Mucosa of gallbladder (tissue), 1 donor: ENCODE measurements at regions not wholly inside any gene's neighbourhood (a gene's known extent, or its start where the extent isn't known, plus 50 kb on each side); places are given as distances from the start of the nearest gene placed in this dataset.
"Not testable (repeated sequence)": the region's sequence is repeated elsewhere in the genome, so short reads cannot be mapped to it uniquely, and the experiment has no call there.

Experiments used
- DNase-seq: peaks from one replicate; pipeline ENCODE4 v3.0.0-alpha.2; 2020; ENCODE audit warnings: low spot score
- donor health status: DM: no; HTN: no; CAD: no.

DNA sequence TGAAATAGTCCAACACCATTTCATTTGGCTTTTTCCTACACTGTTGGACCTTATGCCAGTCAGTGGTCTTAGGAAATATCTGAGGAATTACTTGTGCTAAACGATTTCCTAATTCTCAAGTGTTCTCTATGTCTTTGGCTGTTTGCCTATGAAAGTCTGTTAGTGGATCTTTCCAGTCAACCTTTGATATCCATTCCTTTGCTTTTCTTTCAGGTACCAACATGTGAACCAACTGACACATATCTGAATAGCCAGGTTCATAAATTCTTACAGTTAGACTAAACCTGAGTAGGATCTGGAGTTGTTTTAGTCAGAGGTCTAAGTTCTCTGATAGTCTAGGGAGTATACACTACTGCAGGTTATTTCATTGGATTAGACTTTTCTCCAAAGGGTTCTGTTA, 343.5 kb upstream of the LRRC3B start:
- no peak for DNase-seq

DNA sequence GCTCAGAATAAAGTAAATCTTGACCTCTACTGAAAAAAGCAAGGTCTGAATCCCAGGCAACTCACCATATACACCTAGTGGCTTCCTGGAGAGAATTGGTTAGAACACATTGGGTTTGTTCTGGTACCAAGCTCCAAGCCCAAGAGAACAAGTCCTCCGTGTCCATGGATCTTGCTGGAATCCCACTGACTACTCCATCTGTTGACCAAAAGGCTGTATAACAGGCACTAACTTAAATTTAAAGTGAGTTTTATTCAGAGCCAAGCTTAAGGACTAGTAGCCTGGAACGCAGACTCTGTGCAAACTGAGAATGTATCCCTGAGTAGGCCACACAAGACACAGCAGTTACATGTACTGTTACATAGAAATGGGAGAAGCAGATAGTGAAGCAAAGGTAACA, 342.1 kb upstream of the LRRC3B start:
- no peak for DNase-seq

DNA sequence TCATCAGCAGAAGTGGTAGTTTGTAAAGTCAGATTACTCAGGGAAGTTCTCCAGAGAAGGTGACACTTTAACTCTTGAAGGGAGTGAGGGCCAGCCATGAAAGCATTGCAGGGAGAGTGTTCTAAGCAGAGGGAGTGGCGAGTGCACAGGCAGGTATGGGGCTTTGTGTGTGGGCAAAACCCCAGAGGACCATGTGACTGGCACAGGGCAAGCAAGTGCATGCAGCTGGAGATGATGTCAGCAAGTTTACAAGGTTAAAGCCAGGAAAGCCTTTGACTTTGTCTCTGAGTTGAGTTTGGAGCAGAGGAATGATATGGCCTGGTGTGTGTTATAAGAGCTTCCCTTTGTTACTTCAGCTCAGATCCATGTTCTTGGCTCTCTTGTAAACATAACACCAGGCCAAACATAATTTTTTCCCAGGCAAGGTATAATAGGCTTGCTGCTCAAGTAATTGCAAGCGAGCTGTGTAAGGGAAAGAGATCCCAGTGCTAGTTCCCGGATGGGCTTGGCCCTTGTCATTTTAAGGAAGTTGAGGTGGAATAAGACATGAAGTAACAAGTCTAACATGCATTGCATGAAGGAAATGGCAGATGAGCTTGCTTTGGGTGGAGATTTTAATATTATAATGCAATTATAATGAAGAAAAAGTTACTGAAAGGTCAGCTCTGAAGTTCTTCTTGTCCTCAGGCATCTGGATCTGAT, 341.1 kb upstream of the LRRC3B start:
- DNase-seq = peak; percentile 47

DNA sequence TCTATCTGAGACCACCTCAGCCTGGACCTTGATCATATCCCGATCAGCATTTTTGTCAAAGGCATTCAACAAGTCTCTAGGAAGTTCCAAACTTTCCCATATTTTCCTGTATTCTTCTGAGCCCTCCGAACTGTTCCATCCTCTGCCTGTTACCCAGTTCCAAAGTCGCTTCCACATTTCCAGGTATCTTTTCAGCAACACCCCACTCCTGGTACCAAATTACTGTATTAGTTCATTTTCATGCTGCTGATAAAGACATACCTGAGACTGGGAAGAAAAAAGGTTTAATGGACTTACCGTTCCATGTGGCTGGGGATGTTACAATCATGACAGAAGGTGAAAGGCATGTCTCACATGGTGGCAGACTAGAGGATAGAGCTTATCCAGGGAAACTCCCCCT, 338.1 kb upstream of the LRRC3B start:
- DNase-seq = not testable (repeated sequence)

DNA sequence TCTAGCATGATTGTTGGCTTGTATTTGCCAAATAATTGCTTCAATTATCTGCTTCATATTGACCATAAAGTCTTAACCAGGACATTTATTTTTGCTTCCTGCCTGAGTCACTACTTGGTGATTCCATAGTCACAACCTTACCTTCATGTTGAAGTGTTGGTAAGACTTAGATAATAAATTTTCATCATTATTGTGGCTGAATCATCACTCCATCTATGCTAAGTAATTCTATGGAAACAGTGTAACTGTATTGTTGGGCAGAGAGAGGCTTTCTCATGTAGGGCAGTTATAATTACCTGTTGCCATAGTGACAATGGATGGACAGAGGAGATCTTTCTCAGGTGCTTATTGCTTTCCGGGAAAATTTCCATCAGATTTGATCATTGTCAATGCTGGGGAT, 330.7 kb upstream of the LRRC3B start:
- DNase-seq = no peak

DNA sequence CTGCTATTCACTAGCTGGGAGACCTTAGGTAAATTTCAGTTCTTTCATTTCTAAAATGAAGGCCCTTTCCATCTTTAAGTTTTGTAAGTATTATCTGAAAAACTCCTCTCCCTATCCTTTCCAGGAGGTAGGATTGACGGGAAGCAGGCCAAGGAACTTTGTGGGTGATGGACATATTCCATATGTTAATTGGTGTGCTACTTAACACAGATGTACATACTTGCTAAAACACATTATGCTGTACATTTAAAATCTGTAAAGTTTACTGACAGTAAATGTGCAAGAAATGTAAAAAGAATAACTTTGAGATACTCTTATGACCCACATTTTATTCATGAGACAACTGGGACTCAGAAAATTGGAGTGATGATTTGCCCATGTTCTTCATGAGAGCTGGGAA, 329.8 kb upstream of the LRRC3B start:
- DNase-seq = no peak

DNA sequence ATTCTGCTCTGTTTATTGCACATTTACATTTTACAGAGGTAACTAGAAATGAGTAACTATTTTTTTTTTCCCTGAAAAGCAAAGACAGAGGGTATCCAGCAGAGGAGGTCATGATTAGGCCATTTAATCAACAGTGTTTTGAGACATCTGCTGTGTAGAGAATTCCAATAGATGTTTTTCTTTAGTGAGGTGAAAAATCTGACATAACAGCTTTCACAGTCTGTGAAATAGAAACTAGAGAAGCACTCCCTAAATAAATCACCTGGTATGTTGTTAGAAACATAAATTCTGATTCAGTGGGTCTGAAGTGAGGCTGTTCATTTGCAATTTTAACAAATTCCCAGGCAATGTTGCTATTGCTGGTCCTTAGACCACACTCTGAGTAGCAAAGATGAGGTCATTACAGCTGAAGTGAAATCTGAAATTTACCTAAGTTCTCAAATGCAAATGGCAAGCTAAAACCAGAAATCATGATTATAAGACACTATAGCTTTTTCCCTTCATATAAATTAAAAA, 329.2 kb upstream of the LRRC3B start:
- no peak for DNase-seq

DNA sequence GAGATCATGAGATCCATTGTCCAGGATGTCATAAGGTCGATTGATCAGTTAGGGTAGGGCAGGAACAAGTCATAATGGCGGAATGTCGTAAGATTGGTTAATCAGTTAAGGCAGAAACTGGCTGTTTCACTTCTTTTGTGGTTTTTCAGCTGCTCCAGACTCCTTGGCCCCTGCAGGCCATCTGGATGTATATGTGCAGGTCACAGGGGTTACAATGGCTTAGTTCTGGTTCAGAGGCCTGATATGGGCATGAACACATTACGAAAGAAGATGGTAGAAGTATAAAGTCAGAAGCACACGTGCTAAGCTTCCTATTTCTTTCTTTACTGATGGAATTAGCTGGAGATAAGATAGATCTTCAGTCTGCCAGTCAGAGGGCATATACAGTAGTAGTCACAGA, 315.4 kb upstream of the LRRC3B start:
- DNase-seq = no peak

DNA sequence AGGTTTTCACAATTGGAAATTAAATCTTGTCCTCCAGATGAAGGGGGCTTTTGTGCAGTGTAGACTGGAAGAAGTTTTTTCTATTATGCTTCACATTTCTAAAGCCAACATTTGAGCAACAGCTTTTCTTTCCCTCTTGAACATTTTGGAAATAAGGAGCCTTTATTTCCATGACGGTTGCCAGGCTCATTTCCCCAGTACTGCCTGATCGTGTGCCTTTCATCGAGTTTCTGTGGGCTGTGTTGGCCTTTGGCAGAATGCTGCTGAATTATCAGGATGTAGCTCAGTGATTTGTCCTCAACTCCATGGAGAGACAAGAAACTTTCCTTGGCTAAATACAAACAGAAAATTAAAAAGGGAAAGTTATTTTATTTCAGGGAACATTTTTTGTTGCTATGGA, 314.8 kb upstream of the LRRC3B start:
- no peak for DNase-seq

DNA sequence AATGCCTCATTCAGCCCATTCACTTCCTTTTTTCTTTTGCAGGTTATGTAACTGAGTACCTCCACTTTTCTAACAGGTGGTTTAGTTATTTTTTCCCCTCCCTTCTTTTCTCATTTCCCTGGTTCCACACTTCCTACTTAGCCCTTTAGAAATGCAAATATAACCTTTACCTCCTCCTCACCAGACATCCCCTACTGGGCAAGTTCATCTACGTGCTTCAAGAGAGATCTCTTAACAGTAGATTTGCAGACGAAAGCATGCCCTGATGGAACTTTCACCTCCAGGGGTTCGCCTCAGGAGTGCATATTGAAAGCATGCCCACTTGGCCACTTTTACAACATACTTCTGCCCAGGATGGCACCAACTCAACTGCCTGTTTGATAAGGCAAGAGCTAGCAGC, 314.1 kb upstream of the LRRC3B start:
- DNase-seq = no peak

DNA sequence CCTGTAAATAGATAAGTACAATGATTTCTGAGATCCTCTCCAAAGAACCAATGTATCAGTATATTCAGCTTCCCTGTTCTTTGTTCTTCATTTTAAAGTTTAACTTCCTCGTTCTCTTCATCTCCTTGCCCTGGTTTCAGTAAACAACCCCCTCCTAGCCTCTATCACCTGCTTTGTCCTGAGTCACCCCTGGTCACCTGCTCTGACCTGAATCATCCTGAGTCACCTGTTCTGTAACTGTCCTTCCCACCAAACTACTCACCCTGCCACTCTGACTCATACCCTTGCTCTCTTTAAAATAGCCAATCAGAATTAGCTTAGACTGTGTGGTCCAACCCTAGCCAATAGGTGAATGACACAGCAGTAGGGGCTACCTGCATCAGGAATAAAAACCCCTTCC, 313.0 kb upstream of the LRRC3B start:
- DNase-seq = not testable (repeated sequence)

DNA sequence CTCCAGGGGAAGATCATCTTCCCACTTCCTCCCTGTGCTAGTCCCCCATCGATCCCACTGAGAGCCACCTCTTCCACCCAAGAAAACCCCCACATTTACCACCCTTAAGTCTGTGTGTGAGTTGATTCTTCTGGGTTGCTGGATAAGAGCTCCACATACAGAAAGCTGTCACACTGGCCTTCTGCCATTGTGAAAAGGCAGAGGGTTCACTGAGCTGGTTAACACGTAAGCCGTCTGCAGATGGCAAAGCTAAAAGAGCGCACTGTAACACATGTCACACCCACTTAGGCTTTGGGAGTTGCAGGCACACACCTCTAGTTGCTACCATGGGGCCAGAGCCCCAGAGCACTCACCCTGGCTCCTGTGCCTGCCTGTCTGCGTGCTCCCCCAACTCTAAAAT, 309.8 kb upstream of the LRRC3B start:
- no peak for DNase-seq

DNA sequence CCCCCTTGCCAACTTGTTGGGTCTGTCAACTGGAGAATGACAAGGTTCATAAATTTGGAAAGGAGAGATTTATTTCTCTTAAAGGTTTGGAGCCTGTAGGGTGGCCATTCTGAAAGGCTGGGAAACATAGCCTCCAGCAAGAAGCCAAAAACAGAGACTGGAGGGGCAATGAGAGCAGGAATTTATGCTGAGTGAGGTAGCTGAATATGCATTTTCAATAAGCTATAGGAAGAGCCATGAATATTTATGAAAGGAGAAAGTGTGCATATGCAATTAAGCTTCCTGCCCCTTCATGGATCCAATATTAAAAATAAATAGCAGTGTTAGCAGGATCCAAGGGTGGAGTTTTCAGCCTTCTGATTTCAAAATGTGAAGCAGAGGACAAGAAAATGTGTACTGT, 306.1 kb upstream of the LRRC3B start:
- no peak for DNase-seq

DNA sequence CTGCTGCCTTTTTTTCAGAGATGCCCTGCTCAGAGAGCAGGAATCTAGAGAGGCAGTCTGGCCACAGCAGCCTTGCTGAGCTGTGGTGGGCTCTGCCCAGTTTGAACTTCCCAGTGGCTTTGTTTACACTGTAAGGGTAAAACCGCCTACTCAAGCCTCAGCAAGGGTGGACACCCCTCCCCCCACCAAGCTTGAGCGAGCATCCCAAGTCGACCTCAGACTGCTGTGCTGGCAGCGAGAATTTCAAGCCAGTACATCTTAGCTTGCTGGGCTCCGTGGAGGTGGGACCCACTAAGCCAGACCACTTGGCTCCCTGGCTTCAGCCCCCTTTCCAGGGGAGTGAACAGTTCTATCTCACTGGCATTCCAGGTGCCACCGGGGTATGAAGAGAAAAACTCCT, 298.8 kb upstream of the LRRC3B start:
- DNase-seq = not testable (repeated sequence)

DNA sequence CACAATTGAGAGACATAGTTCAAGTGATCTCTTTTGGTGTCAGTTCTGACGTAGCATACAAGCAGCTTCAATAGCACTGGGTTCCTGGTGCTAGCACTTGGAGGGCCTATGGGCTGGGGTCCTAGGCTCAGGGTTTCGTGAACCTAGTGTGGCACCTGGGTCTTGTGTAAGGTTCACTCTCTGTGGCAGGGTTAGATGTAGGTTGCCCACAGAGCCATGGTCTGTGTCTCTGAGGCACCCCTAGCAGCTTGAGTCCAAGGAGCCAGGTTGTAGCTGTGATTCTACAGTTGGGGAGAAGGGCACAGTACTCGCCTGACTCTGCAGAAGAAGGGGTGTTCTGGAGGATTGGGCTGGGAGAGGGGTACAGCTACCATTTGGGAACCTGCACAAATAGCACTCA, 282.6 kb upstream of the LRRC3B start:
- no peak for DNase-seq

DNA sequence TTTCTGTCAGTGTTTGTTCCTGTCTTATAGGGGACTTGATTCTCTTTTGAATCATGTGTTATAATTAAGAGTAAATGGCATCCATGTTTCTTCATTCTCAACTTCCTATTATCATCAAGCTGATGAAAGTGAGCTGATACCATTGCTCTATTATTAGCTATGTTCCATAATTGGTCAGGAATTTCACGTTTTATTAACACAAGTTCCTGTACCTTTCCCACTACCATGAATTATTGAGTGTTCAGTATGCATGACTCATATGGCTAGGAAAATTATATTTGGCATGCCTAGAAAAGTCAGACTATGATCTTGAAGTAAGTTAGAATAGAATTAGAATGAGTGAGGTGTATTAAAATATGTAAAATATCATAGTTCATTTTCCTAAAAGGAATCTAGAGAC, 278.9 kb upstream of the LRRC3B start:
- no peak for DNase-seq

DNA sequence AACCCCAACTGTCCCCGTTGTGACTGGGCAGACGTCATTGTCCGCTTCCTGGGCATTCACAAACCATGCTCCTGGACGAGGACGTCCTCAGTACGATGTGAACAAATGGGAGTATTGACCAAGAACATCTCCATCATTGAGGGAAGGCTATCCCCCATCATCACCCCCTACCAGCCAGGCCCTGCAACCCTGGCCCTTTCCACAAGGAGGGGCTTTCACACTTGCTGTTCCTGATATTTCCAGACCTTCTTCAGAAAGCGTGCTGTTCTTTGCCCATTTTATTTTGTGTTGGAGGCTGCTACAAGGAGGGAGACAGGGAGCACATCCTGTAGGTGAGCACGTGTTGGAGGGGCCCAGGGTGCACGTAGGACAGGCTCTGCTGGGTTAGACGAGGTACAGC, 277.0 kb upstream of the LRRC3B start:
- no peak for DNase-seq

DNA sequence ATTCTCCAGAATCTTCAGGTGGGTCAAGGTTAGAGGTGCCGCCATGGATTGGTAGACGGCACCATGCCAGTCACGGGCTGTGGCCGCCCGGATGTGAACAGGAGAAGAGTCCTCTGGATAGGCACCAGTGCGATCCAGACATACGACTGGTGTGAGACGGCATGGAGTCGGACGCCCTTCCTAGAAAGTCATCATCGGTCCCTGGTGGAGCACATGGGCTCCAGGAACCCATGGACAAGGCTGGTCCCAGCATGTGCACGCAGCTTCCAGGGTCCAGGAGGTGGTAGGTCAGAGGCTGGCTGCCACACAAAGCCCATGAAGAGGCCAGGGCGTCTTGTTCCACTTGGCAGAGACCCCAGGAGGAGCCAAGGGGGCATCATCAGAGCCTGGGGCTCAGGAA, 276.1 kb upstream of the LRRC3B start:
- DNase-seq = no peak

DNA sequence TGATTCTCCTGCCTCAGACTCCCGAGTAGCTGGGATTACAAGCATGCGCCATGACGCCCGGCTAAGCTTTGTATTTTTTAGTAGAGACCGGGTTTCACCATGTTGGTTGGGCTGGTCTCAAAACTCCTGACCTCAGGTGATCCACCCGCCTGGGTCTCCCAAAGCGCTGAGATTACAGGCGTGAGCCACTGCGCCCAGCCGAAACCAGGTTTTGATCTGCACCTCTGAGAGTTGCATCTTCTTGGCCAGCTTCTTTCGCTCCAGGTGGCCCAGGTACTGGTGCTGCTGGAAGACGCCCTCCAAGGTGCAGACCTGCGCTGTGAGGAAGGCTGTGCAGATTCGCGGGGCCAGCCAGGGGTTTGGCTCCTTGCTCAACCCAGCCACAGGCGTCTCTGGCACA, 275.4 kb upstream of the LRRC3B start:
- DNase-seq = no peak

DNA sequence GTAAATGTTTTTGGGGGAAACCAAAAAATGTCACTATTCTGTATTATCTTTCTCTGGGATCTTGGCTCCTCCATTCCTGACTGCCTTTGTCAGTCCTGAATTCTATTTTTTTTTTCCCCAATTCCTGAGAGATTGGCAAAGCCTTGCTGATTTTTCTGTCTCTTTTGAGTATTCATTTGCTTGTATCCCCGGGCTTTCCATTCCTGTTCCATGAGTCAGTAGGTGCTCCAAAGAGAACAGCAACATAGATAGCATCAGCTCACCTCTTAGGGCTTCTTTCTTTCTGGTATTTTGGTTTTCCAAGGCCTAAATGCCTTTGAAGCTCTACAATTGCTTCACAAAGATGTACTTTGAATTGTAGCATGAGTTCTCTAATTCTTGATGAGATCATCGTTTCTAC, 271.7 kb upstream of the LRRC3B start:
- no peak for DNase-seq

DNA sequence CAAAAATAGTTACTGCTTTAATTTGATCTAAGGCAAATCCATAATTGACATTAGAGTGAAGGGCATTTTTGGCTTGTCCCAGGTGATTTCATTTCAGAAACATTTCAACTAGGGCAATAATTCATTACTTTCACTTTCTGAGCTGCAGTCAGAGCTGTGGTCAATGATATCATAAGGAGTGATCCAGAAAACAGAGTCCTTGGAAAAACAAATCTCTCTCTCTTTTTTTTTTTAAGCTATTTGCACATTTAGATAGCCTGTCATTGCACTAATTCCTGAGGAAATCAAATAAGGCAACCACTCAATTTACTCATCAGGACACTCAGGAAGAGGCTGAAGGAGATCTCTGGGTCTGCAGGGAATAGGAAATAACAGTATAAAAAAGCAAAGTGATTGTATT, 269.5 kb upstream of the LRRC3B start:
- DNase-seq = no peak

DNA sequence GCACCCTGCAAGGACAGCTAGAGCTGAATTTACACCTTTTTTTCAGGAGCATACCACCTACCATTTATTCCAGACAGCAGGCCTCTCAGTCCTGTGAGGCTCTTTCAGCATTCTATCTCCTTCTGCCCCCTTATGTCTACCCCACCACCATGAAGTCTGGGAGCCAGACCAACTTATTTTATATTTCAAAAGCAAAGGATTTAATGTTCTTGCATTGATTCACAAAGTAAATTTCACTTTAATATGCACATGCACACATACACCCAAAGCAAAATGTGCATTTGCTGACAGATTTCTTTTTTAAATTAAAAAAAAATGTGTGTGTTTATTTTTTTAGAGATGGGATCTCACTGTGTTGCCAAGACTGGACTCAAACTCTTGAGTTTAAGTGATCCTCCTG, 264.2 kb upstream of the LRRC3B start:
- no peak for DNase-seq

DNA sequence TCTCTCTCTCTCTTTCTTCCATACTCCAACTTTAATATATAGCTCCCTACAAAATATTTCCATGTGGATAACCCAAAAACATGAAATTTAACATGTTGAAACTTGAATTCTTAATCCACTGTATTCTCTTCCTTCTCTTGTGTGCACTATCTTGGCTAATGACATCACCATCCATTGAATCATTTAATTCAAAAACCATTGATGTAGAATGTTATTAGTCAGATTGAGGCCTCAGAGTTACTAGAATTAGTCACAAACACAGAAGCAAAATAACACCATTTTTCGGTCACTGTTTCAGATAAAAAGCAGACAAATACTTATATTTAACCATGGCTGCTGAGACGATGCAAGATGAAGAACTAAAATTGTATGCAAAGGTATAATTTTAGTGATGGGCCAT, 256.9 kb upstream of the LRRC3B start:
- no peak for DNase-seq

DNA sequence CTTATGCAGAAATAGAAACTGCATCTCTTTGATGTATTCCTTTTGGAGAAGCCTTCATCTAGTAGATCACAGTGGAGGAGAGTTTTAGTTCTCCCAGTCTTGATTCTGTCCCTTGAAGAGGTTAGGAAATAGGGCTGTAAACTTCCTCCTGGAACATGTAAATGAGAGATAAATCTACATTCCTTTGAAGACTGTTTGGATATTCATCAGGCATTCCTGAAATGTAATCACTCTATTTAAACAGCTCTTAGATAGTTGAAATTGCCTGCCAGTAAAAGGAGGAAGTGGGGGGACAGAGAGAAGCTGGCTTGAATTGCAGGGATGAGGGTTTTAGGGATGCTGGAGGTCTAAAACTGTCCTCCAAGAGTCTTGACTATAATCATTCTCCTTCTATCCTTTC, 254.3 kb upstream of the LRRC3B start:
- DNase-seq = no peak
